ENCODE measurements at regions not wholly inside any gene's neighbourhood (a gene's known extent, or its start where the extent isn't known, plus 50 kb on each side); places are given as distances from the start of the nearest gene placed in this dataset.
"Not testable (repeated sequence)": the region's sequence is repeated elsewhere in the genome, so short reads cannot be mapped to it uniquely, and the experiment has no call there.

DNA sequence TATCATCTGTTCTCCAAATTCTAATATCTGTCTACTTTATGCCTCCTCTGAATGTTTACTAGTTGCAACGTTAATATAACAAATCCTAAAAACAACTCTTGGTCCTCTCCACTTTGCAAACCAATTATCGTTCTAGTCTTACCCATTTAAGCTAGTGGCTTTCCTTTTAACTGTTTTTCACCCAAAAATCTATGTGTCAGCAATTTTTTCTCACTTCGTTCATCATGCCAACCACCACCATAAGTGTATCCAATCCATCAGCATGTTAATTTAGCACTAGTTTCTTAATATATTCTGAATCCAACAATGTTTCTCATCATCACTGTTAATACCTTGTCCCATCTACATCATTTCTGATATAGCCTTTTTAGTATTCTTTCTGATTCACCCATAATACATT is 90.0 kb upstream of the RORB start:
- no peak overlapping the region for H3K4me3 ChIP-seq (ENCODE audit: control insufficient read depth, low read depth, low read length)
- no peak for TF ChIP-seq CTCF (IDR thresholded peaks at IDR 0.05; ENCODE audit: control insufficient read depth, insufficient read depth, low read depth, low read length, missing control alignments)
- no peak for DNase-seq (ENCODE audit: low read depth)

- DNase-seq (ENCODE audit: low read depth), result no peak
- H3K4me3 ChIP-seq (ENCODE audit: control insufficient read depth, low read depth, low read length), result no peak overlapping the region
- TF ChIP-seq CTCF (IDR thresholded peaks at IDR 0.05; ENCODE audit: control insufficient read depth, insufficient read depth, low read depth, low read length, missing control alignments), result no peak
These were observed 84.7 kb upstream of the RORB start for GRCh38 chr9:74412236-74412979.

DNA sequence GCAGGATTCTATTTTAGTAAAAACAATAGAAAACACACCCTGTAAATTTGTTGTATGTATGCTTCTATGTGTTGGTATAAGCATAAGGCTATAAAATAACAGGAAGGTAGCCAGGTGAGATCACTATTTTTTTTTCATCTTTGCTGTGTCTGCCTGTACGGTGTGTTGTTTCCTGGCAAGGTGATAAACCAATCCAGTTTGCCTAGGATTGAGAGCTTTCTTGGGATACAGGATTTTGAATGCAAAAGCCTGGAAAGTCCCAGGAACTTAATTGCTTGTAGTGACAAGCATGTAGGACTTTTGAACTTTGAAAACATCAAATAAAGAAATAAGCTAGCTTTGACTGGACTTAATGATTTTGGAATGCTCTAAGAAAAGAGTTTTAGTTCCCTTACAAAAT is 83.3 kb upstream of the RORB start:
- no peak for DNase-seq (ENCODE audit: low read depth)
- H3K4me3 ChIP-seq (ENCODE audit: control insufficient read depth, low read depth, low read length), result no peak overlapping the region
- no peak for TF ChIP-seq CTCF (IDR thresholded peaks at IDR 0.05; ENCODE audit: control insufficient read depth, insufficient read depth, low read depth, low read length, missing control alignments)

GRCh38 chr9:74414325-74414724 is 82.8 kb upstream of the RORB start:
- DNase-seq (ENCODE audit: low read depth), result no peak
- TF ChIP-seq CTCF (IDR thresholded peaks at IDR 0.05; ENCODE audit: control insufficient read depth, insufficient read depth, low read depth, low read length, missing control alignments), result no peak
- H3K4me3 ChIP-seq (ENCODE audit: control insufficient read depth, low read depth, low read length), result no peak overlapping the region

- H3K4me3 ChIP-seq (ENCODE audit: control insufficient read depth, low read depth, low read length), result no peak overlapping the region
- DNase-seq (ENCODE audit: low read depth), result no peak
- TF ChIP-seq CTCF (IDR thresholded peaks at IDR 0.05; ENCODE audit: control insufficient read depth, insufficient read depth, low read depth, low read length, missing control alignments), result no peak
These were observed 81.1 kb upstream of the RORB start for GRCh38 chr9:74415995-74416394.

GRCh38 chr9:74424488-74424887 is 72.6 kb upstream of the RORB start:
- H3K4me3 ChIP-seq (ENCODE audit: control insufficient read depth, low read depth, low read length); DNase-seq (ENCODE audit: low read depth): not testable (repeated sequence)

GRCh38 chr9:74431467-74431866 is 65.7 kb upstream of the RORB start:
- H3K4me3 ChIP-seq (ENCODE audit: control insufficient read depth, low read depth, low read length), result no peak overlapping the region
- no peak for DNase-seq (ENCODE audit: low read depth)
- no peak for TF ChIP-seq CTCF (IDR thresholded peaks at IDR 0.05; ENCODE audit: control insufficient read depth, insufficient read depth, low read depth, low read length, missing control alignments)

Data from AG09309 (cell line).